ENCODE measurements at regions not wholly inside any gene's neighbourhood (a gene's known extent, or its start where the extent isn't known, plus 50 kb on each side); places are given as distances from the start of the nearest gene placed in this dataset.

GRCh38 chrX:17242470-17242869, 132.5 kb upstream of the NHS start:
- Histone ChIP-seq H3K36me3 (no peaks in the 10 kb centered on the region), H3K4me1 (no peaks in the 10 kb centered on the region), H3K9me3 (no peaks in the 10 kb centered on the region), H3K27me3 (no peaks in the 10 kb centered on the region), H3K4me3 (no peak overlapping the region), H3K27ac (no peak overlapping the region)
- DNase-seq = peak; percentile 28
- 0 to 26% methylated on average over 1 to 5 of the region's 5 CpGs for WGBS, 2 donors (ENCODE audit: low coverage in 1 of 2)
- in situ Hi-C loops (cut with MboI; ENCODE audit: low pct_ligation_motif_present in 1 of 4, low pct_unique_long_range_greater_than_20kb in 1 of 4, low sequenced_read_pairs in 3 of 4) = loop anchor here (10.0 to 25.0 kb wide), 5 partner anchors 120 to 445 kb away; no protein-coding TSS in a partner anchor
- intact Hi-C loops (cut with DNase I; ENCODE audit: low total_unique reads) = loop anchor here (5.0 to 10.0 kb wide), 2 partner anchors 132 to 450 kb away; partner anchors contain the start of gene NHS
- TF ChIP-seq POLR2AphosphoS5 (IDR thresholded peaks at IDR 0.05) (no peak), POLR2A (IDR thresholded peaks at IDR 0.05) (no peak), EP300 (IDR thresholded peaks at IDR 0.05; ENCODE audit: low read depth) (no peak), CTCF (IDR thresholded peaks at IDR 0.05) (peak; percentile 65 to 83 (median 66))

GRCh38 chrX:17247144-17247543, 127.9 kb upstream of the NHS start:
- intact Hi-C loops (cut with DNase I; ENCODE audit: low total_unique reads) = loop anchor here (10.0 kb wide), 1 partner anchor 128 kb away; the partner anchor contains the start of gene NHS
- H3K9me3 ChIP-seq = no peaks in the 10 kb centered on the region
- 90% methylated on average over 1 of the region's 1 CpG; no CpG with 5 or more reads in 1 of the 2 donors for WGBS, 2 donors (ENCODE audit: low coverage in 1 of 2)

GRCh38 chrX:17262123-17262522, 112.9 kb upstream of the NHS start:
- Histone ChIP-seq H3K9me3 (no peaks in the 10 kb centered on the region), H3K27ac (no peak overlapping the region), H3K27me3 (no peaks in the 10 kb centered on the region), H3K36me3 (no peaks in the 10 kb centered on the region), H3K4me1 (no peaks in the 10 kb centered on the region), H3K4me3 (no peak overlapping the region)
- no peak for DNase-seq
- no peak for TF ChIP-seq CTCF (IDR thresholded peaks at IDR 0.05)
- TF ChIP-seq POLR2AphosphoS5 (IDR thresholded peaks at IDR 0.05) = no peak
- TF ChIP-seq POLR2A (IDR thresholded peaks at IDR 0.05) = no peak
- TF ChIP-seq EP300 (IDR thresholded peaks at IDR 0.05; ENCODE audit: low read depth) = no peak
- intact Hi-C loops (cut with DNase I; ENCODE audit: low total_unique reads) = no loop called here
- in situ Hi-C loops (cut with MboI; ENCODE audit: low pct_ligation_motif_present in 1 of 4, low pct_unique_long_range_greater_than_20kb in 1 of 4, low sequenced_read_pairs in 3 of 4) = no loop called here
- WGBS, 2 donors (ENCODE audit: low coverage in 1 of 2) = 50 to 65% methylated on average over 1 to 2 of the region's 2 CpGs

More at GRCh38 chrX:17247144-17247543, 127.9 kb upstream of the NHS start:
- Histone ChIP-seq H3K4me1 (no peaks in the 10 kb centered on the region), H3K36me3 (no peaks in the 10 kb centered on the region), H3K27me3 (no peaks in the 10 kb centered on the region), H3K27ac (no peak overlapping the region), H3K4me3 (no peak overlapping the region)
- DNase-seq = no peak
- in situ Hi-C loops (cut with MboI; ENCODE audit: low pct_ligation_motif_present in 1 of 4, low pct_unique_long_range_greater_than_20kb in 1 of 4, low sequenced_read_pairs in 3 of 4) = loop anchor here (5.0 to 25.0 kb wide), 6 partner anchors 115 to 440 kb away; no protein-coding TSS in a partner anchor
- no peak for TF ChIP-seq POLR2A (IDR thresholded peaks at IDR 0.05)
- no peak for TF ChIP-seq EP300 (IDR thresholded peaks at IDR 0.05; ENCODE audit: low read depth)
- no peak for TF ChIP-seq POLR2AphosphoS5 (IDR thresholded peaks at IDR 0.05)
- TF ChIP-seq CTCF (IDR thresholded peaks at IDR 0.05) = no peak

GRCh38 chrX:17266136-17266535, 108.9 kb upstream of the NHS start:
- Histone ChIP-seq H3K4me3 (no peak overlapping the region), H3K9me3 (no peaks in the 10 kb centered on the region), H3K27ac (no peak overlapping the region), H3K27me3 (no peaks in the 10 kb centered on the region), H3K4me1 (no peaks in the 10 kb centered on the region), H3K36me3 (no peaks in the 10 kb centered on the region)
- TF ChIP-seq CTCF (IDR thresholded peaks at IDR 0.05) (no peak), POLR2A (IDR thresholded peaks at IDR 0.05) (no peak), EP300 (IDR thresholded peaks at IDR 0.05; ENCODE audit: low read depth) (no peak), POLR2AphosphoS5 (IDR thresholded peaks at IDR 0.05) (no peak)
- DNase-seq = no peak
- intact Hi-C loops (cut with DNase I; ENCODE audit: low total_unique reads) (no loop called here), in situ Hi-C loops (cut with MboI; ENCODE audit: low pct_ligation_motif_present in 1 of 4, low pct_unique_long_range_greater_than_20kb in 1 of 4, low sequenced_read_pairs in 3 of 4) (no loop called here)
